ENCODE measurements at regions not wholly inside any gene's neighbourhood (a gene's known extent, or its start where the extent isn't known, plus 50 kb on each side); places are given as distances from the start of the nearest gene placed in this dataset.

GRCh38 chr16:54521327-54521726 is 234.7 kb upstream of the IRX3 start:
- TF ChIP-seq ZNF274 (IDR thresholded peaks at IDR 0.05; ENCODE audit: low read depth, low read length) (no peak), YY1 (IDR thresholded peaks at IDR 0.05; ENCODE audit: insufficient read depth, insufficient read length) (no peak)

Measured in NT2/D1 (cell line).